ENCODE measurements at regions not wholly inside any gene's neighbourhood (a gene's known extent, or its start where the extent isn't known, plus 50 kb on each side); places are given as distances from the start of the nearest gene placed in this dataset.
"Not testable (repeated sequence)": the region's sequence is repeated elsewhere in the genome, so short reads cannot be mapped to it uniquely, and the experiment has no call there.

DNA sequence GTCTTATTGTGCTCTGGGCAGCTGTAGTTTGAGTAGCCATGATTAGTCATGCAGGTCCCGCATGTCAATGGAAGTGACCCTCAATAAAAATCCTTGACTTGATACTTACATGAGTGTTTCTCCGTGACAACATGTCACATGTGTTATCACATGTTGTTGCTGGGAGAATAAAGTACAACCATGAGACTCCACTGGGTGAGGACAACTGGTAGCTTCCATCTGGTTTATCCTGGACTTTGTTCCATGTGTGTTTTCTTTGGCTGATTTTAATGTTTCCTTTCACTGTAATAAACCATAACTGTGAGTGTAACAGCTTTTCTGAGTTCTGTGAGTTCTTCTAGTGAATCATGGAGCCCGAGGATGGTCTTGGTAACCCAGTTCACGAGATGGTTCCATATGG is 63.1 kb upstream of the NDN start:
- no peak for DNase-seq (ENCODE audit: low spot score)

DNA sequence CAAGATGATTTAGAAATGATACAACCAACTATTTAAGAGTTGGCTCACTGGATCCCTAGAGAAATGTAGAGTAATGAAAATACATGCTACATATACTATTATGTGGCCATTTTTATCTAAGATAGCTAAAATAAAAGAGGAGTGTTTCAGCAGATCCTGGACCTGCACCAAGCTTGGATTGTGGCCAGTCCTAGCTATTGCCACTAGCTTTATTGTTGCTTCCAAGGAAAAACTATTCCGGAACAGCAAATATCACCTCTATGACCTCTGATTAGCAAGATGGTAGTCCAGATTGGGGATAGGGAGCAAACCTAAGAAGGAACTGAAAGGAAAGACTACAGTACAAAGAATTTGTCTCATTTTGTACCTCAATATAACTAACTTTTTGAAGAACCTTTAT is 63.7 kb upstream of the NDN start:
- DNase-seq (ENCODE audit: low spot score) = no peak

DNA sequence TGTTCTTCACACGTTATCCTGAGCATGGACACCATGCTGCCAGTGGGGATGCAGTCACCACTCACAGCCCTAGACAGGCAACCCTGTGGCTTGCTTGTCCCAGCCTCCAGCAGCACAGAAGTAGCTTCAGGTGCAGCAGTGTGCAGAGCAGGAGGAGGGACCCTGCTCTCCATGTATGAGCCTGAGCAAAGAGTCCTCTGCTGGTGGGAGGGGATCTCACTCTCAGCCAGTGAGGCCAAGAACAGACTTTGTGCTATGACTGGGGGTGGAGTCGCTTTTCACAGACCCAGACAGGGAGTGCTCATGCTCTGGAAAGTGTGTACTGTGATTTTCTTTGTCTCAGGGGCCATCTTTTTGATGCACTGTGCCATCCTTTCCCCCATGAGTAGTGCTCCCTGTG is 66.1 kb upstream of the NDN start:
- DNase-seq (ENCODE audit: low spot score) = no peak

DNA sequence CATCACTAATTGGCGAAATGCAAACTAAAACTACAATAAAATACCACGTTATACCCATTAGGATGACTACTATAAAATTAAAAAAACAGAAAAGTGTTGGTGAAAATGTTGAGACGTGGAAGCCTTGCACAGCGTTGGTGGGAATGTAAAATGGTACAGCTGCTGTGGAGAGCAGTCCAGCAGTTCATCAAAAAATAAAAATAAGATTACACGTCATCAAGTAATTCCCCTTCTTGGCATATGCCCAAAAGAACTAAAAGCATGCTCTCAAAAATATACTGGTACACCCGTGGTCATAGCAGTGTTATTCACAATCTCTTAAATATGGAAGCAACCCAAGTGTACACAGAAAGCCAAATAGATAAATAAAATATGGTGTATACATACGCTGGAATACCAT is 71.8 kb upstream of the NDN start:
- DNase-seq (ENCODE audit: low spot score) = no peak

DNA sequence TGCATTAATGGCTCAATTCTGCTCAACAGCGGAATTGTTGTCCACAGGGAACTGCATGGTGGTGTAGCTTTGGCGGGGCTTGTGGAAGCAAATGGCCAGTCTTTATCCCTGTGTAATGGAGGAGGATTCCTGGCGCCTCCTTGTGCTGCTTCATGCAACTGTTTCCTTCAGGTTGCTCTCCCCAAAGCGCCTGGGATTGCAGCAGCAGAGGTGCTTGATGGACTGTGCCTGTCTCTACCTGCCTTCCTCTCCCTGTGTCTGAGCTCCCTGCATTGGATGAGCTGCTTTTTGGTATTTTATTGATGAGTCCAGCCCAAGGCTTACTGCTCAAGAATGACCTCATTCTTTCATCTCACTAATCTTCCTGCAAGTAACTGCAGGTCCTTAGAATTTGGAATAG is 72.9 kb upstream of the NDN start:
- DNase-seq (ENCODE audit: low spot score) = no peak

DNA sequence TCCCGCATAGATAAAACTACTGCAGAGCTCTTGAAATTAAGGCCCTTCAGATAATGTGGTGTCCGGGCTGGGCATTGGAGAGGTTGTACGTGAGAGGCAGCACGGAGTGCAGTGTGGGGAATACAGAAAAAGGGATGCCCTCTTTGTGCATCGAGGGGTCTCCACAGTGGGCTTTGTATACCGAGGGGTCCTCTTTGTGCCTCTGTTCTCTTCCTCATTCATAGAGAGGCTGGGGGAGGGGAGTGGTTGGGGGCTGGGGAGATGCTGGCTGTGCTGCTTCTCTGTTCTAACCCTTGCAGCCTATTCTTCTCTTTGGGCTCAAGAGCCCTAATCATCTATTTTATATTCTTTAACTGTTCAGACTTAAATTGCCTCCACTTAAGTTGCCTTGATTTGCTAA is 74.3 kb upstream of the NDN start:
- no peak for DNase-seq (ENCODE audit: low spot score)

DNA sequence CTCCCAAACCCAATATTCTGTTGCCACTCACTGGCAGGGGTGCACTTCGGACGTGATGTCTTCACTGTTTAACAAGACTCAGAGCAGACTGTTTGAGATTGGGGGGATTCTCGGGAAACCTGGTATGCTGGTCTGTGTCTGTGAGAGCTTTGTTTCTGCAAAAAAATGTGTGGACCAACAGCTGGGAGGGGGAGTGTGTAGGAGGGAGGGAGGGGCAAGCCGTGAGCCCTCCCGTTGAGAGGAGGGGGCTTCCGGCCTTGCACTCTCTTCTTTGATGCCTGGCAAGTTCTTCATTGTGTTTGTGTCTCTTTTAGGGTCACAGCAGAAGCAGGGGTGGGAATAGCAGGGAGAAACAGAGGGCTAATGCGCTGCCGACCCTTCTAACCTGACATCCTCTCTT is 74.9 kb upstream of the NDN start:
- no peak for DNase-seq (ENCODE audit: low spot score)

DNA sequence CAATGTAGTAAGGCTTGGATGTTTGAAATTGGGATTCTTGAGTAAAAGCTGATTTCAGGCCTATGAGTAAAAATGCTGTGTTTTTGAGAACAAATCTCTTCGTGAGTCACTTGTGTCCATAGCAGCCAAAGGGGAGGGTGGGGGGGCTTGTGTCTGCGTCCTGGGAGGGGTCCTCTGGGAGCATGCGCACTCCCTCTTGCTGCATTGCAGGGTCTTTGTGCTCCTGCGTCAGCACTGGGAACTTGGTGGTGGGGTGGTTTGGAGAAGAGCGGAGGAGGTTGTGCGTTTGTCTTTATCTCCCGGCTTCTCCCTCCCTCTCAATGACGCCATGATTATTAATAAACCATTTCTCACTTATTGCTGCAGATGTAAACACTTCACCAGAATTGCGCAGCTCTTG is 75.9 kb upstream of the NDN start:
- no peak for DNase-seq (ENCODE audit: low spot score)

DNA sequence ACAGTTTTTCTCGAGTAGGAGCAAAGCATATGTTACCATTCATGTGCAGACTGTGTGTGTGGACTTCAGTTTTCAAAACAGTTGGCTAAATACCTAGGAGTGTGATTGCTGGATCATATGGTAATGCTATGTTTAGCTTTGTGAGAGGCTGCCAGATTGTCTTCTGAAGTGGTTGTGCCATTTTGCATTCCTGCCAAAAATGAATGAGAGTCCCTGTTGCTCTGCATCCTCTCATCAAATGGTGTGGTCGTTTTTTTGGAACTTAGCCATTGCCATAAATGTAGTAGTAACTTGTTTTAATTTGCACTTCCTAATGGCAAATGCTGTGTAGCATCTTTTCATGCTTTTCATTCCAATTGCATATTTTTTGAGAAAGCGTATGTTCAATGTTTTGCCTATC is 77.2 kb upstream of the NDN start:
- DNase-seq (ENCODE audit: low spot score) = no peak

DNA sequence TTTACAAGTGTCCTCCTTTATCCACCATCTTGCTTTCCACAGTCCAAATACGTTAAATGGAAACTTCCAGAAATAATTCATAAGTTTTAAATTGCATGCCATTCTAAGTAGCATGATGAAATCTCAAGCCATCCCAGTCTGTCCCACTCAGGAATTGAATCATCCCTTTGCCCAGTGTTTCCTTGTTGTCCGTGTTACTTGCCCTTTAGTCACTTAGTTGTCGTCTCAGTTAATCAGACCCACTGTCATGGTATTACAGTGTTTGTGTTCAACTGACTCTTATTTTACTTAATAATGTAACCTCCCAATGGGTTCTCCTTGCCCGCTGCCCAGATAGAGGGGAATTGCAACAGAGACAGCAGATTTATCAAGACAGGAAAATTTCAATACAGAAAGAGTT is 77.6 kb upstream of the NDN start:
- no peak for DNase-seq (ENCODE audit: low spot score)

DNA sequence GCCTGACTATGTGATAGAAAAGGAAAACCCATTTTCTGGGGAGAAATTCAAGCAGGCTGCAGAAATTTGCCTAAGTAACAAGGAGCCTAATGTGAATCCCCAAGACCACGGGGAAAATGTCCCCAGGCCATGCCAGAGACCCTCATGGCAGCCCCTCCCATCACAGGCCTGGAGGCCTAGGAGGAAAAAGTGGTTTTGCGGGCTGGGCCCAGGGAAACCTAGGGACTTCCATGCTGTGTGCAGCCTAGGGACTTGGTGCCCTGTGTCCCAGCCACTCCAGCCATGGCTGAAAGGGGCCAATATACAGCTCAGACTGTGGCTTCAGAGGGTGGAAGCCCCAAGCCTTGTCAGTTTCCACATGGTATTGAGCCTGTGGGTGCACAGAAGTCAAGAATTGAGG is 79.7 kb upstream of the NDN start:
- DNase-seq (ENCODE audit: low spot score) = not testable (repeated sequence)

DNA sequence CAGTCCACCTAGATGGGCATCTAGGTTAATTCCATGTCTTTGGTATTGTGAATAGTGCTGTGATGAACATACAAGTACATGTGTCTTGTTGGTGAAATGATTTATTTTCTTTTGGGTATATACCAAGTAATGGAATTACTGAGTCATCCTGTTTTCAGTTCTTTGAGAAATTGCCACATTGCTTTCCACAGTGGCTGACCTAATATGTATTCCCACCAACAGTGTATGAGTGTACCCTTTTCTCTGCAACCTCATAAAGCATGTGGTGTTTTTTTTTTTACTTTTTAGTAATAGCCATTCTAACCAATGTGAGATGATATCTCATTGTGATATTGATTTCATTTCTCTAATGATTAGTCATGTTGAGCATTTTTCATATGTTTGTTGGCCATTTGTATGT is 86.0 kb upstream of the NDN start:
- DNase-seq (ENCODE audit: low spot score) = no peak

DNA sequence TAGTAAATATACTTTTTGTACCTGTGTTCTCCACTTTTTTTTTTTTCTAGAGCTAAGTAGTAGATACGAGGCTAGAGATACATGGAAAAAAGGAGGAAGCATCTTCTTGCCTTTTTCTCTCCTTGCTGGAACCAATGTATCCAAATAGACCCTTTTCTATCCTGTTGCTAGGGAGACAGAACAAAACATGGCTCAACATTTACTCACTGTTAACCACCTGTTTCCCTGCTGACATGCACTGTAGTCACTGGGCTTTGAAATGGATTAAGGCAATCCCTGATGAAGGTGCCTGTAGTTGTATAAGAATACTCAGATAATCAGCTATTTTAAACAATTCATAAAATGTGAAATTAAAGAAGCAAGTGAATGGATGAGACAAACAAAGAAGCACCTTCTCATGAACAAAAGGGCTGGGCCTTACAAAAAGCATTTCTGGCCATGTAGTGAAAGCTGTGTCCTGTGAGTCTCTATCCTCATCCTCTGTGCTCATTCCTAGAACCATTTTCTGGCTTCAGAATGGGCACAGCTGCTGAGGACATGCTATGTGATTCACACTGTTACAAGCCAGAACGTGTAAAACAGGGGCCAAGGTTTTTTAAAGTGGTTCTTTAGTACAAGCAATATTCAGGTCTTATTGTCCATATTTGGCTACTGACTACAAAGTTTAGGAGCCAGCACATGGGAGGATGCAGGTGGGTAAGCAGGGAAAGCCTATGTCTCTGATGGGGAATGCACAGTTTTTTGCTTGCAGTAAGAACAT is 100.4 kb upstream of the NDN start:
- DNase-seq (ENCODE audit: low spot score) = no peak

DNA sequence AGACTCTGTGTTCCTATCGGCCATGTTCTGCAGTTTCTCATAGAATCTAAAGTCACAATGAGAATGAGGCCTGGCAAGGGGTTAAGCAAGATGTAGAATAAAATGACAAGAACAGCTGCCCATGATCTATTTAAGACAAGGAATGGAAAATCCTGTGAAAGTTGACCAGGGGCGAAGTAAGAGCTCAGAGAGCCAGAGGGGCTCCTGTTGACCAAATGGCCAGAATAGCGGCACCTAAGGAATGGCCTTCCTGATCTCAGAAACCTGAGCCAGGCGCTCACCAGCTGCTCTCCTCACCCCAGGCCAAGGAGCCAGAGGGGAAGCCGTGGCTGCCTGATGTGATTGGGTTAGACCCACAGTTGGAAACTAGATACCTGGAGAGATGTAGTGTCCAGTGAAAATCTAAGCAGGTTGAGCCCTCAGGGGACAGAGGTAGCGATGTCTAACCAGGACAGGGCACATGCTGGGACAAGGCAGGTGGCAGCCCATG is 106.1 kb upstream of the NDN start:
- DNase-seq (ENCODE audit: low spot score) = no peak

DNA sequence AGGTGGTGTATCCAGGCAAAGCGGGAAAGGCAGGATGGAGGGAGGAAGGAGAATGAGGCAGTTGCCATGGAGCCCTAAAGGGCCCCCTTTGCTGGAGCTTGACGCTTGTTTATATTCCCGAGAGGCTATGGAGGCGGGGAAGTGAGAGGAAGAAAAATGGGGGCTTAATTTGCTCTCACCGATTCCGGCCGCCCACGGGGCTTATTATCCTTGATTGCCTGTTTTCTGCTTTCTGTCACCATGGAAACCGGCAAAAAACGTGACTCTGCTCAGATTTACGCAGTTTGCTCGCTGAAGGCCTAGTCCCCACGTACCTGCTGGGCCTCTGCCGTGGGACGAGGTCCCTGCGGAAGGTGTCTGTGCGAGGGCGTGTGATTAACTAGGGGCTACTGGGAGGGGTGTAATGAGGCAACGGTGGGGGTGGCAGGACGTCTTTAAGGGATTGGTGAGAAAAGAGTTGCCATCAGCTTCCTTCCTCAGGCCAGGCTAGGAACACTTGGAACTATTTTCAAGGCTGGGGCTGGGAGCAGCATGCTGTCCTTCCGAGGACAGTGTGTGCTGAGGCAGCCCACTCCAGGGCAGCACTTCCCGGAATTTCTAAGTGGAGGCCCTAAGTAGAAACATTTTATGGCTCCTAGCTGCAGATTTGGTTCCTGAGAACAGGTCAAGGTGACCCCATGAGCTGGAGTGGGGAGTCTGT is 110.8 kb upstream of the NDN start:
- no peak for DNase-seq (ENCODE audit: low spot score)

DNA sequence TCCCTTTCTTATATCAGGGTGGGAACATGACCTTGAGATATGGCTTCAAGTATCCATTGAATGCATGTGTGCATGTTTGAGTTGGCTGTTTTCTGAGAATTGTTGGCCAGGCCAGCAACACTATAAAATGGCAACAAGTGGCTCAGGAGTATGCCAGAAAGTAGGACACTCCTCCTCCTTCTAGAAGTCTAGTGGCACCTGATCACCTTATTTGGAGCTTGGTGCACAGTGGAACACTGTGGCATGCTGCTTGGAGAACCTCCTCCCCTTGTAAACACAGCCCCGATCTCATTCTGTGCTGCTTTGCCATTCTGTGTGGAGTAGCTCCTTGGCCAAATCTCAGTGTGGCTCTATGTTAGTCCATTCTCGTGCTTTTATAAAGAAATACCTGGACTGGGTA is 114.8 kb upstream of the NDN start:
- no peak for DNase-seq (ENCODE audit: low spot score)

DNA sequence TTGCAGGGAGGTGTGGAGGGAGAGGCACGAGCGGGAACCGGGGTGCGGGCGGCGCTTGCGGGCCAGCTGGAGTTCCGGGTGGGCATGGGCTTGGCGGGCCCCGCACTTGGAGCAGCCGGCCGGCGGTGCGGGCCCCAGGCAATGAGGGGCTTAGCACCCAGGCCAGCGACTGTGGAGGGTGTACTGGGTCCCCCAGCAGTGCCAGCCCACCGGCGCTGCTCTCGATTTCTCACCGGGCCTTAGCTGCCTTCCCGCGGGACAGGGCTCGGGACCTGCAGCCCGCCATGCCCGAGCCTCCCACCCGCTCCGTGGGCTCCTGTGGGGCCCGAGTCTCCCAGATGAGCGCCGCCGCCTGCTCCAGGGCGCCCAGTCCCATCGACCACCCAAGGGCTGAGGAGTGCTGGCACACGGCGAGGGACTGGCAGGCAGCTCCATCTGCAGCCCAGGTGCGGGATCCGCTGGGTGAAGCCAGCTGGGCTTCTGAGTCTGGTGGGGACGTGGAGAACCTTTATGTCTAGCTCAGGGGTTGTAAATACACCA is 115.9 kb upstream of the NDN start:
- not testable (repeated sequence) for DNase-seq (ENCODE audit: low spot score)

DNA sequence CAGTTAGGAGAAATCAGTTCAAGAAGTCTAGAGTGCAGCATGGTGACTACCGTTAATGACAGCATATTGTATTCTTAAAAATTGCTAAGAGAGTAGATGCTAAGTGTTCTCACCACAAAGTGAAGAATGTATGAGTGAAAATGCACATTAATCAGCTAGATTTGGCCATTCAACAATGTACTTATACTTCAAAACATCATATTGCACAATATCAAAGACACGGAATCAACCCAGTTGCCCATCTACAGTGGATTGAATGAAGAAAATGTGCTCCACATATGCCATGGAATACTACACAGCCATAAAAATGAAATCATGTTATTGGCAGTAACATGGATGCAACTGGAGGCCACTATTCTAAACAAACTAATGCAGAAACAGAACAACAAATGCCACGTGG is 119.9 kb upstream of the NDN start:
- no peak for DNase-seq (ENCODE audit: low spot score)

DNA sequence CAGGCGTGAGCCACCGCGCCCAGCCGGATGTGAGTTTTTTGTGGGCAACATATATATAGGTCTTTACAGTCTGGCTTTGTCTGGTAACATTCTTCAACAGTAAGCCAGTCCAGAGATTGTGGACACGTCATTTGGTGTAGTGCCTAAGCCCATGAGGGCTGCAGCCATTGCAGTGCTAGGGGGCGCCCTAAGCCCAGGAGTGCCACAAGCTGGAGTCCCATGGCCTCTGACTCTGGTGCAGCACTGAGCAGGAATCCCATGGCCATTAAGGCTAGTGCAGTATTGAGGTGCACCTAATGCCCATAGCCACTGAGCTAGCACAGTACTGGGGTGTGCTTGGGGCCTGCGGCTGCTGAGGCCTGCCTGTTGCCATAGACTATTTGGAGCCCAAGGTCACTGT is 136.4 kb upstream of the NDN start:
- DNase-seq (ENCODE audit: low spot score) = no peak

DNA sequence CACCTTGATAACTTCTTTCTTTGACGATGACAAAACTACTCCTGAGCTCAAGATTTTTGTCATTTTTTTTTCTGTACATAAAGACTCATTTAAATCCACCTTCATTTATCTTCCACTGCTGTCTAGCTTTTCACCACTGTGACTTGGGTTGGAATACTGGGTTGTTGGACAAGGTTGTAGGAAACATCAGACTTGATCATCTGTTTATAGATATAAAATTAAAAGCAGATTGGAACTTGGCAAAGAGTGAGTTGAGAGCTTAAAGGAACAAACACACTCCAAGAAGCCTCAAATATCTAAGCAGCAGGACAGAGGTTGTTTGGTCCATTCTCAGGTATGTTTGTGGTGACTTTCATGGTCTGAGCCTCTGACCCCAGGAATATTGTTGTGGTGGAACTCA is 141.7 kb upstream of the NDN start:
- DNase-seq (ENCODE audit: low spot score) = no peak

DNA sequence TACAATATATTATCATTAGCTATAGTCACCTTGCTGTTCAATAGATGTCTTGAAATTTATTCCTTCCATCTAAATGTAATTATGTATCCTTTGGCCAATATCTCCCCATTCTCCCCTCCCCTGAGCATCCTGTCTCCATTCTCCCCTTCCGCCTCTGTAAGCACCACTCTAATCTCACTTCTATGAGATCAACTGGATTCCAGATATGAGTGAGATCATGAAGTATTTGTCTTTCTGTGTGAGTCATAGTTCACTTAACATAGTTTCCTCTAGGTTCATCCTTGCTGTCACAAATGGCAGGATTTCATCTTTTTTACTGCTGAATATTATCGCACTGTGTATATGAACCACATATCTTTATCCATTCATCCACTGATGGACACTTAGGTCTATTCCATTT is 148.8 kb upstream of the NDN start:
- DNase-seq (ENCODE audit: low spot score) = no peak

DNA sequence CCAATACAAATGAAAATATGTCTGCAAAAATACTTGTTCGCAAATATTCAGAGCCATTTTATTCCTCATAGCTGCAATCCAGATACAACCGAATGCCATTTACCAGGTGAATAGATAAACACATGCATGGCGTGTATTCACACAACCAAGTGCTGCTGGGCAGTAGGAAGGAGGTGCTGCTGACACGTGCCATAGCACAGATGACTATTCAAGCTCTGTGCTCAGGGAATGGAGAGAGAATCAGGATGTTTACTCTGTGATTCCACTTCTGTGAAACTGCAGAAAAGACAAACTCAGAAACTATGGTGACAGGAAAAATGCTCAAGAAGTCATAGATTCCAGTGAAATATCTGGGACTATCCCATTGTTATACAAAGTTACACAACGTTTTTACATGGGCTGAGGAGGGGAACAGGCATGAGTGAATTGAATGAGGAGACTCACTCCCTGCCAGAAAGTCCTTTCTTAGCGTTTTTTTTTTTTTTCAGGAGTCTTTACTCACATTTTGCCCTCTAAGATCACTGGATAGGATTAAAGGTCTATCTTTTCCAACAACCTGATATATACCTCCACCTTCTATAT is 152.9 kb upstream of the NDN start:
- DNase-seq (ENCODE audit: low spot score) = no peak

DNA sequence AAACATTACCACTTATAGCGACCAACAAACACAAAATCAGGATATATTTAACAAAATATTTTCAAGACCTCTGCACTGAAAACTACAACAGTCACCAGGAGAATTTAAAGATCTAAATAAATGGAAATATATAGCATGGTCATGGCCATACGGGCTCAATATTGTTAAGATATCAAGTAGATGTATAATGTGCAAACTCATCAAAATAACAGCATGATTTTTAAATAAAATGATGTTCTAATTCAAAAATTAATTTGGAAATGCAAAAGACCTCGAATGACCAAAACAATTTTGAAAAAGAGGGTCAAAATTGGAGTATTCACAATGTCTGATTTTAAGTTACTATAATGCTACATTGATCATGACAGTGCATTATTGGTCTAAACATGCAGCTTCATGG is 159.1 kb upstream of the NDN start:
- no peak for DNase-seq (ENCODE audit: low spot score)
